ENCODE measurements at regions not wholly inside any gene's neighbourhood (a gene's known extent, or its start where the extent isn't known, plus 50 kb on each side); places are given as distances from the start of the nearest gene placed in this dataset.

DNA sequence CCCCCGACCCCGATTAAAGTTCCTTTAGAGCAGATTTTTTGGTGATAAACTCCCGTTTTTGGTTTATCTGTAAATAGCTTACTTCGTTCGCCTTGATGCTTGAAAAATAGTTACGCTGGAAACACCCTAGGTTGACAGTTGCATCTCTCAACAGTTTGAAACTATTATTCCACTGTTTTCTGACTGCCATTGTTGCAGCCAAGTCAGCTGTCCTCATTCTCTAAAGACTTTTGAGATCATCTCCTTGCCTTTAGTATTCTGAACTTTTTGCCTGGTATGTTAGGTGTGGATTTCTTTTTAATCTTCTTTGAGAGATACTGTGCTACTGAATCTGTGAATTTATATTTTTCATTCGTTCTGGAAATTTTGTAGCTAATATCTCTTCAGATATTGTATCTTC, 122.7 kb upstream of the NSMCE3 start:
- WGBS (ENCODE audit: missing lambda C conversion rate), result 38% methylated on average over 7 of the region's 7 CpGs
- Histone ChIP-seq H3K9me3 (no peaks in the 10 kb centered on the region; the same call in 2 of the 3 replicates), H3K27ac (no peak overlapping the region), H3K4me1 (no peaks in the 10 kb centered on the region), H3K4me3 (no peak overlapping the region), H3K4me2 (no peak overlapping the region)
- no peak for FAIRE-seq
- no peak for TF ChIP-seq SMC3 (IDR thresholded peaks at IDR 0.05)
- no peak for TF ChIP-seq BHLHE40 (IDR thresholded peaks at IDR 0.05; ENCODE audit: low read depth, low read length)
- no peak for TF ChIP-seq CHD2 (IDR thresholded peaks at IDR 0.05; ENCODE audit: low read length, partially characterized antibody)
- no peak for TF ChIP-seq TP53 (CRISPR knock-in tag; IDR thresholded peaks at IDR 0.05)
- TF ChIP-seq HDAC2 (IDR thresholded peaks at IDR 0.05), result no peak
- TF ChIP-seq, protein P1, sequence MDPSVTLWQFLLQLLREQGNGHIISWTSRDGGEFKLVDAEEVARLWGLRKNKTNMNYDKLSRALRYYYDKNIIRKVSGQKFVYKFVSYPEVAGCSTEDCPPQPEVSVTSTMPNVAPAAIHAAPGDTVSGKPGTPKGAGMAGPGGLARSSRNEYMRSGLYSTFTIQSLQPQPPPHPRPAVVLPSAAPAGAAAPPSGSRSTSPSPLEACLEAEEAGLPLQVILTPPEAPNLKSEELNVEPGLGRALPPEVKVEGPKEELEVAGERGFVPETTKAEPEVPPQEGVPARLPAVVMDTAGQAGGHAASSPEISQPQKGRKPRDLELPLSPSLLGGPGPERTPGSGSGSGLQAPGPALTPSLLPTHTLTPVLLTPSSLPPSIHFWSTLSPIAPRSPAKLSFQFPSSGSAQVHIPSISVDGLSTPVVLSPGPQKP (IDR thresholded peaks at IDR 0.05; ENCODE audit: low read depth, low read length), result no peak
- TF ChIP-seq ZC3H11A (IDR thresholded peaks at IDR 0.05), result no peak
- no peak for TF ChIP-seq CBX2 (IDR thresholded peaks at IDR 0.05; ENCODE audit: borderline replicate concordance, low read depth)
- TF ChIP-seq PHF8 (IDR thresholded peaks at IDR 0.05; ENCODE audit: borderline replicate concordance, low read depth), result no peak
- no peak for TF ChIP-seq ZFP36 (IDR thresholded peaks at IDR 0.05; ENCODE audit: borderline replicate concordance, partially characterized antibody)
- TF ChIP-seq RARB (CRISPR knock-in tag; IDR thresholded peaks at IDR 0.05), result no peak
- no peak for TF ChIP-seq FOSL2 (IDR thresholded peaks at IDR 0.05)
- no peak for TF ChIP-seq FOSL2 (CRISPR knock-in tag; IDR thresholded peaks at IDR 0.05)
- TF ChIP-seq, protein P2, sequence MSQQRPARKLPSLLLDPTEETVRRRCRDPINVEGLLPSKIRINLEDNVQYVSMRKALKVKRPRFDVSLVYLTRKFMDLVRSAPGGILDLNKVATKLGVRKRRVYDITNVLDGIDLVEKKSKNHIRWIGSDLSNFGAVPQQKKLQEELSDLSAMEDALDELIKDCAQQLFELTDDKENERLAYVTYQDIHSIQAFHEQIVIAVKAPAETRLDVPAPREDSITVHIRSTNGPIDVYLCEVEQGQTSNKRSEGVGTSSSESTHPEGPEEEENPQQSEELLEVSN (IDR thresholded peaks at IDR 0.05; ENCODE audit: borderline replicate concordance, low read depth), result no peak
- no peak for TF ChIP-seq ZNF302 (CRISPR knock-in tag; IDR thresholded peaks at IDR 0.05)
- TF ChIP-seq HOXA7 (CRISPR knock-in tag; IDR thresholded peaks at IDR 0.05), result no peak
- TF ChIP-seq SREBF2 (IDR thresholded peaks at IDR 0.05), result no peak
- TF ChIP-seq MAFK (IDR thresholded peaks at IDR 0.05; ENCODE audit: partially characterized antibody), result no peak
- no peak for ATAC-seq
- CTCF ChIA-PET, result interaction anchor here (1.8 kb wide), 1 partner anchor 29 kb away, joined by 7 read pairs; no protein-coding TSS in a partner anchor
- DNase-seq (ENCODE audit: low read depth in 1 of 2, low spot score in 1 of 2), result no peak
- POLR2A ChIA-PET, result no interaction called here

DNA sequence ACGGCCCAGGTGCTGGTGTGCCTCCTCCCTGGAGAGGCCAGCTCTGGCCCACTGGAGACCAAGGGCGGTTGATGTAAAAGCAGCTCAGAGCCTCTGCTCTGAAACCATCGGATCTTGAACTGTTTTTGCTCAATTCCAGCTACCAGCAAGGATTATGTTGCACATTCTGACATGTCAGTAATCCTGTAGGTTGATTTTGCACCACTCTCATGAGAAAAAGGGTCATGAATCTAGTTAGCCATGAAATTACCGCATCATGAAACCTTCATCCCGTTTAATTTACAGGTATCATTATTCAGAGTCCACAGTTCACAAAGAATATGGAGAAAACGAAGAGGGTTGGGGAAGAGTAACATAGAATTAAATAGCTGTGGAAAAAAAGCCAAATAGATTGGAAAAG, 120.4 kb upstream of the NSMCE3 start:
- Histone ChIP-seq H3K4me2 (no peak overlapping the region), H3K4me3 (no peak overlapping the region), H3K9me3 (no peaks in the 10 kb centered on the region; the same call in 2 of the 3 replicates), H3K4me1 (no peaks in the 10 kb centered on the region), H3K27ac (no peak overlapping the region)
- CTCF ChIA-PET, result interaction anchor here (0.7 kb wide), 1 partner anchor 250 kb away, joined by 3 read pairs; no protein-coding TSS in a partner anchor
- FAIRE-seq (no peak), DNase-seq (ENCODE audit: low read depth in 1 of 2, low spot score in 1 of 2) (no peak), ATAC-seq (no peak)
- TF ChIP-seq SMC3 (IDR thresholded peaks at IDR 0.05) (no peak), PHF8 (IDR thresholded peaks at IDR 0.05; ENCODE audit: borderline replicate concordance, low read depth) (no peak), ZC3H11A (IDR thresholded peaks at IDR 0.05) (no peak), KDM5A (IDR thresholded peaks at IDR 0.05) (no peak), JUN (IDR thresholded peaks at IDR 0.05) (no peak), RCOR1 (IDR thresholded peaks at IDR 0.05; ENCODE audit: low read depth, low read length) (no peak), RARB (CRISPR knock-in tag; IDR thresholded peaks at IDR 0.05) (no peak), RFX5 (IDR thresholded peaks at IDR 0.05) (no peak), ESRRA (IDR thresholded peaks at IDR 0.05; ENCODE audit: borderline replicate concordance, low read length) (no peak), RAD21 (conservative IDR thresholded peaks at IDR 0.05 in 1 of 2, IDR thresholded peaks at IDR 0.05 in 1 of 2) (no peak), MYC (IDR thresholded peaks at IDR 0.05; ENCODE audit: borderline replicate concordance, low read length) (no peak), NPAS2 (CRISPR knock-in tag; IDR thresholded peaks at IDR 0.05; ENCODE audit: borderline replicate concordance) (no peak), BHLHE40 (IDR thresholded peaks at IDR 0.05; ENCODE audit: low read depth, low read length) (no peak)
- TF ChIP-seq, protein P3, sequence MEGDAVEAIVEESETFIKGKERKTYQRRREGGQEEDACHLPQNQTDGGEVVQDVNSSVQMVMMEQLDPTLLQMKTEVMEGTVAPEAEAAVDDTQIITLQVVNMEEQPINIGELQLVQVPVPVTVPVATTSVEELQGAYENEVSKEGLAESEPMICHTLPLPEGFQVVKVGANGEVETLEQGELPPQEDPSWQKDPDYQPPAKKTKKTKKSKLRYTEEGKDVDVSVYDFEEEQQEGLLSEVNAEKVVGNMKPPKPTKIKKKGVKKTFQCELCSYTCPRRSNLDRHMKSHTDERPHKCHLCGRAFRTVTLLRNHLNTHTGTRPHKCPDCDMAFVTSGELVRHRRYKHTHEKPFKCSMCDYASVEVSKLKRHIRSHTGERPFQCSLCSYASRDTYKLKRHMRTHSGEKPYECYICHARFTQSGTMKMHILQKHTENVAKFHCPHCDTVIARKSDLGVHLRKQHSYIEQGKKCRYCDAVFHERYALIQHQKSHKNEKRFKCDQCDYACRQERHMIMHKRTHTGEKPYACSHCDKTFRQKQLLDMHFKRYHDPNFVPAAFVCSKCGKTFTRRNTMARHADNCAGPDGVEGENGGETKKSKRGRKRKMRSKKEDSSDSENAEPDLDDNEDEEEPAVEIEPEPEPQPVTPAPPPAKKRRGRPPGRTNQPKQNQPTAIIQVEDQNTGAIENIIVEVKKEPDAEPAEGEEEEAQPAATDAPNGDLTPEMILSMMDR (IDR thresholded peaks at IDR 0.05), result no peak
- TF ChIP-seq, protein P4, sequence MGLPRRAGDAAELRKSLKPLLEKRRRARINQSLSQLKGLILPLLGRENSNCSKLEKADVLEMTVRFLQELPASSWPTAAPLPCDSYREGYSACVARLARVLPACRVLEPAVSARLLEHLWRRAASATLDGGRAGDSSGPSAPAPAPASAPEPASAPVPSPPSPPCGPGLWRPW (IDR thresholded peaks at IDR 0.05), result no peak
- TF ChIP-seq, protein P2 (IDR thresholded peaks at IDR 0.05; ENCODE audit: borderline replicate concordance, low read depth), result no peak
- POLR2A ChIA-PET, result no interaction called here
- 8% methylated on average over 6 of the region's 6 CpGs for WGBS (ENCODE audit: missing lambda C conversion rate)
